ENCODE measurements at regions not wholly inside any gene's neighbourhood (a gene's known extent, or its start where the extent isn't known, plus 50 kb on each side); places are given as distances from the start of the nearest gene placed in this dataset.

DNA sequence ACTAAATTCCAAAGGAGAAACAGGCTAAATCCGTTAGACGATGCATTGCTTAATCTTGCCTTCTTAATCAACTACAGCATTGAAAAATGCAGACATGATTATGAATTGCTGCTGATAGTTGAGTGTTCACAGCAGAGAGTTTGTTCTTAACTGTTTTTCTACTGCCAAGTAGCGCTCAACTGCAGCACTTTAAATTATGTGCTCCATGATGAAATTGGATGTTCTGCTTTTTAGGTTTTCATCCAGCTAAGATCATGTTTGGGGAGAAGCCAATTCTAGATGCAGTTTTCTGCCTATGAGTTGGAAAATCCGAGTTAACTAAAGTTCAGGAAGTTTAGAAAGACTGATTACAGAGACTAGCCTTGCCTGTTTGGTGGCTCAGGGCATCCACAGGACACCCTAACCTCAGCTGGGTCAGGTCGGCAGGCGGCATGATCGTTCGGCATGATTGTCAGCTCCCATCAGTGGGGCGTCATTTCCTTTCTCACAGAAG lies 119.4 kb upstream of the PIEZO2 start:
- Histone ChIP-seq H3K36me3 (no peaks in the 10 kb centered on the region), H3K27ac (no peak overlapping the region), H3K9me3 (peaks cover 25% of the 10 kb centered on the region), H3K9ac (no peak overlapping the region), H3K4me1 (peaks cover 18% of the 10 kb centered on the region), H3K27me3 (no peaks in the 10 kb centered on the region), H4K20me1 (no peaks in the 10 kb centered on the region), H3K4me3 (no peak overlapping the region), H3K4me2 (no peak overlapping the region)
- TF ChIP-seq Cebpa-rat (IDR thresholded peaks at IDR 0.05) = no peak

DNA sequence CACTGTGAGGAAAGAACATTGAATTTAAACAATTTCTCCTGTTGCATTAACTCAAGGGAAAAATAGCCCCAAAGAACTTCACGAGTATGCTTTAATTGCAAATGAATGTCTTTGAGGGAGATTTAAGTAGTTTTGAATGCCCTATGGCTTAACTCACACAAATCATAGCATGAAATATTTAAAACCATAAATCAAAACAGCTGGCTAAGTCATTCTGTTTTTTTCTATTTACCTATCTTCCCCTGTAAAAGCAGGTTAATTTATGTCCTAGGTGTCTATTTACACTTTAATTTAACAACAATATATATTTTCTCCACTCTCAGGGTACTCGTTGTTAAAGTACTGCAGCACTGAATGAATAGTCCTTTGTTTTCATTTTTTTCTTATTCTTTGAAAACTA lies 118.8 kb upstream of the PIEZO2 start:
- no peak overlapping the region for H3K4me2 ChIP-seq
- no peak overlapping the region for H3K4me3 ChIP-seq
- H3K9ac ChIP-seq = no peak overlapping the region
- no peaks in the 10 kb centered on the region for H3K36me3 ChIP-seq
- TF ChIP-seq Cebpa-rat (IDR thresholded peaks at IDR 0.05) = no peak
- no peak overlapping the region for H3K27ac ChIP-seq
- peaks cover 26% of the 10 kb centered on the region for H3K9me3 ChIP-seq
- H3K4me1 ChIP-seq = peaks cover 18% of the 10 kb centered on the region
- no peaks in the 10 kb centered on the region for H4K20me1 ChIP-seq
- H3K27me3 ChIP-seq = no peaks in the 10 kb centered on the region

DNA sequence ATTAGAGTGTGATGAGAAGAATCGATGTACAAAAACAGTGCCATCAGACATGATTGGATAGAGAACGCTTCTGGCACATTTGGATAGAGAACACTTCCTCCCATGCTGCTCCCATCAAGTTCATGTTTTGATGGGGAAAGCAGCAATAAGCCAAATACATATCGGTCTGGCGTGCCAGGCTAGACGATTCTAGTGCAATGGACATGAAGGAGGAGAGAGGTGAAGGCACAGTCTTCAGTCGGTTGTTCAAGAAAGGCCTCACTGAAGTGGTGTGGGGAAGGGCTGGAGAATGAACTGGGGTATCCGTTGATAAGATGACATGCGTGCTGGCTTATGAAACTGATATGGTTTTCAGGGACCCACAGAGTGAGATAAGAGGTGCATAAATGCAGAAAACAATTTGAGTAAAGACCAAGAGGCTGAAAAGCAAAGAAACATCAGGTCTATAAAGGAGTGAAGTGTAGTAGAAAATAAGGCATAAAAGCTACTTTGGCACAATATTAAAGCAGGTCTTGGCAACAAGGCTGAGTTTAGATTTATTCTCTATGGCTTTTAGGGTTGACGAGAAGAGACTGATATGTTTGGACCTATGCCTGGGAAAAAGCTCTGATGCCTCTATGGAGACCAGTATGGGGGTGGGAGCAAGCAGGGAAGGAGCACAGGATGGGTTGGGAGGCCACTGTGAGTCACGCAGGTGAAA lies 117.6 kb upstream of the PIEZO2 start:
- Histone ChIP-seq H3K27ac (no peak overlapping the region), H3K9ac (no peak overlapping the region), H3K36me3 (no peaks in the 10 kb centered on the region), H3K4me3 (no peak overlapping the region), H4K20me1 (no peaks in the 10 kb centered on the region), H3K9me3 (peaks cover 32% of the 10 kb centered on the region), H3K4me2 (no peak overlapping the region), H3K4me1 (peaks cover 6% of the 10 kb centered on the region), H3K27me3 (no peaks in the 10 kb centered on the region)
- TF ChIP-seq Cebpa-rat (IDR thresholded peaks at IDR 0.05) = no peak

DNA sequence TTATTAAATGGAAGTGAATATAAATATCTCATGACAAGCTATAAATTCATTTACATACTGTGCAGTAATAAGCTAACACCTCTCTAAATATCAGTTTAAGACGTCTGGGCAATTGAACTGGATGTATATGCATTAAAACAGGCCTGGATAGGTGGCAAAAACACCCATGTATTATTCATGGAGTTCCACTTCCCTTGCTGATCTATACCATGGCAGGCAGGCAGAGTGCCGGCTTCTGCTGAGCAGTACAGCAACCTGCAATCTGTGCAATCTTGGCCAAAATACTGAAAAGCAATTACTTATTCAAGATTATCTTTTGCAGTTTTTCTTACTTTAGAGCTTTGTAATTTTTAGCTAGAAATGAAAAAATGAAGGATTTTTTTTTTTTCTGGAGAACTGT lies 112.1 kb upstream of the PIEZO2 start:
- no peak for TF ChIP-seq Cebpa-rat (IDR thresholded peaks at IDR 0.05)
- H3K4me3 ChIP-seq = no peak overlapping the region
- H3K27me3 ChIP-seq = no peaks in the 10 kb centered on the region
- no peak overlapping the region for H3K4me2 ChIP-seq
- no peaks in the 10 kb centered on the region for H3K36me3 ChIP-seq
- H4K20me1 ChIP-seq = no peaks in the 10 kb centered on the region
- no peaks in the 10 kb centered on the region for H3K4me1 ChIP-seq
- peaks cover 32% of the 10 kb centered on the region for H3K9me3 ChIP-seq
- no peak overlapping the region for H3K9ac ChIP-seq
- H3K27ac ChIP-seq = no peak overlapping the region

DNA sequence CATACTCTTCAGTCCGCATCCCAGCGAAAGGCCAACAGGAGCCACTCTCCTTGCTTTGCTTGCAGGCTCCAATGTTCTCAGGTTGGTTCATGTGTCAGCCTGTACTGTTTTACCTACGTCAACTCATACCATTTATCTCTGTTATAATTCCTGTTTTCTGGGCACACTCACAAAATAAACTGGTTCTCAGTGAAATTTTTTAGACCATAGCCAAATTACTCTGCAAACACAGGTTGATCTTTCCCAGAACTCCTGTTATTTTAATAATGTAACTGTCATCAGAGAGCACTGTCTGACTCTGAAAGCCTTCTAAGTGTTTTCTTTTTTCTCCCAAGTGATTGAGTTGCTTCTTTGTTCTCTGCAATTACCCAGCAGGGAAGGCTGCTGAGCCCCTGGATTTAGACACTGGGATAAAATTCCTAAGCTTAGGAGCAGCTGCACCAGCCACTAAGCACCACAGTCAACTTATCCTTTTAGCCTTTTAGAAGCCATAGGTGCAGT lies 111.6 kb upstream of the PIEZO2 start:
- H3K36me3 ChIP-seq = no peaks in the 10 kb centered on the region
- no peak overlapping the region for H3K4me2 ChIP-seq
- no peaks in the 10 kb centered on the region for H3K4me1 ChIP-seq
- no peak overlapping the region for H3K27ac ChIP-seq
- no peaks in the 10 kb centered on the region for H4K20me1 ChIP-seq
- peaks cover 32% of the 10 kb centered on the region for H3K9me3 ChIP-seq
- no peak overlapping the region for H3K9ac ChIP-seq
- no peak for TF ChIP-seq Cebpa-rat (IDR thresholded peaks at IDR 0.05)
- H3K27me3 ChIP-seq = no peaks in the 10 kb centered on the region
- H3K4me3 ChIP-seq = no peak overlapping the region

DNA sequence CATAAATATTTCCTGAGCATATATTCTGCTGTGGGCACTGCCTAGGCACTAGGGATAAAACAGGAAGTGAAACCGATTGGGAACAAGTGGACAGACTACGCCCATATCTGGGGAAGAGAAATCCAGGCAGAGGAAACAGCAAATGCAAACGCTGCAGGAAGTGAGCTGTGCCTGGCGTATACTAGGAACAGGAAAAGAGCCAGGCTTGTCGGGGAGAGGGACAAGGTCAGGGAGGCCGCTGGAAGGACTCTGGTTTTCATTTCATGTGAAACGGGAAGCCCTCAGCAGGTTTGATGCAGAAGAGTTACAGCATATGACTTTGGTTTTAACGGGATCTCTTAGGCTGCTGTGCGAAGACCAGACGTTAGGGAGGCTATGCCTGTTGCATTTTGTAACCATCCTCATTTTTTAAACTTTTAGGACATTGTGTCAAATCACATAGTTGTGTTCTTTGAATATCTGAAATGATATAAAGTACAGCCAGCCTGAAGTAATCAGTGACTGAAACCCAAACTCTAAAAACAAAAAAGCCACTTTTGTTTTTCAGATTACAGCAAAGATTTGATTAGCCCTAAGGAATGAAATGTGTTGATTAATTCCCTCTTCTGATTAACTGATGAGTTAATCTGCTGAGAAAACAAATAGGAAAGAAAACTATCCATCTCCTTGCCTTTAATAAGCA lies 110.2 kb upstream of the PIEZO2 start:
- Histone ChIP-seq H4K20me1 (no peaks in the 10 kb centered on the region), H3K27me3 (no peaks in the 10 kb centered on the region), H3K9me3 (peaks cover 22% of the 10 kb centered on the region), H3K4me1 (no peaks in the 10 kb centered on the region), H3K9ac (no peak overlapping the region), H3K27ac (no peak overlapping the region), H3K4me2 (no peak overlapping the region), H3K36me3 (no peaks in the 10 kb centered on the region), H3K4me3 (no peak overlapping the region)
- no peak for TF ChIP-seq Cebpa-rat (IDR thresholded peaks at IDR 0.05)

DNA sequence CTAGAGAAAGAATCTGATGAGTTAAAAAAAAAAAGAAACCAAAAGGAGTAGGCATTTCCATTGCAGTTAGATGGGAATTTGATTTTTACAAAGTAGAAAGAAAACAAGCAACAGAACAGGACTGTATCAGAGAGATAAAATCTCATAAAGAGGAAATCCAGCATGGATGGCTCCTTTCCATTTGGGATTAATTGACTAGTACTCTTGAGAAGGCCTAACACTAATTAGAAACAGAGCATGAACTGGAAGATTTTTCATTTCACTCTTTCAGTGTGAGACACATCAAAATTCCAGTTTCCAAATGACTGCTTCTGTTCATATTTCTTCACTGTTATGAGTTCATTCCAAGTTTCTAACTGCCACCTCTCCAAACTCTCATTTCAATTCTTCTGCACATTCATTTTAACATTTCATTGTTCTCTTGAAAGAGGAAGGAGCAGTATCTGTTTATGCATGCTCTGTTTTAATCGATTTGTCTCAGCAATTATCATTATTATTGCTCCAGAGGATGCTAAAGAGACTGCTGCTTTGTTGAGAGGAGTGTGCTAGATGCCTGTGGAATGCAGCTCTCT lies 108.8 kb upstream of the PIEZO2 start:
- no peak overlapping the region for H3K27ac ChIP-seq
- H3K36me3 ChIP-seq = no peaks in the 10 kb centered on the region
- no peaks in the 10 kb centered on the region for H4K20me1 ChIP-seq
- no peak overlapping the region for H3K4me3 ChIP-seq
- peaks cover 9% of the 10 kb centered on the region; the same call in 1 of the 2 replicates for H3K9me3 ChIP-seq
- H3K27me3 ChIP-seq = no peaks in the 10 kb centered on the region
- TF ChIP-seq Cebpa-rat (IDR thresholded peaks at IDR 0.05) = no peak
- no peak overlapping the region for H3K4me2 ChIP-seq
- H3K9ac ChIP-seq = no peak overlapping the region
- H3K4me1 ChIP-seq = no peaks in the 10 kb centered on the region

DNA sequence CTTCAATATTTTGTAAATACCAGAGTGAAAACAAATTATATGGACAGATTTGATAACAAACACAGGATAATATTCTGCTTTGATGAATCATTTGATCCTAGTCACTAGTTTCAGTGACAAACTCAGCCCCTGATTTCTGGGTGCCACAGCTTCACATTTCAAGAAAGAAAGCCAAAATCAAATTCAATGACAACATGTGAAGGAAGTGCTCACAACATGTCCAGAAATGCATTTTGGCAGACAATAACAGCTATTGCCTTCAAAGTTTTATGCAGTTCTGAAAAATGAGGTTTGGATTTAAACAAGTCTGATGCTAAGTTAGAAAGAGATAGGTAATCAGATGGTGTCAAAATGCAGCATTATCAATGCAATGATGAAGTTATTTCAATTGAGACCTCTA lies 106.9 kb upstream of the PIEZO2 start:
- Histone ChIP-seq H3K4me1 (no peaks in the 10 kb centered on the region), H3K27ac (no peak overlapping the region), H3K9ac (no peak overlapping the region), H3K36me3 (no peaks in the 10 kb centered on the region), H3K27me3 (no peaks in the 10 kb centered on the region), H4K20me1 (no peaks in the 10 kb centered on the region), H3K4me3 (no peak overlapping the region), H3K4me2 (no peak overlapping the region), H3K9me3 (no peaks in the 10 kb centered on the region)
- TF ChIP-seq Cebpa-rat (IDR thresholded peaks at IDR 0.05) = no peak

DNA sequence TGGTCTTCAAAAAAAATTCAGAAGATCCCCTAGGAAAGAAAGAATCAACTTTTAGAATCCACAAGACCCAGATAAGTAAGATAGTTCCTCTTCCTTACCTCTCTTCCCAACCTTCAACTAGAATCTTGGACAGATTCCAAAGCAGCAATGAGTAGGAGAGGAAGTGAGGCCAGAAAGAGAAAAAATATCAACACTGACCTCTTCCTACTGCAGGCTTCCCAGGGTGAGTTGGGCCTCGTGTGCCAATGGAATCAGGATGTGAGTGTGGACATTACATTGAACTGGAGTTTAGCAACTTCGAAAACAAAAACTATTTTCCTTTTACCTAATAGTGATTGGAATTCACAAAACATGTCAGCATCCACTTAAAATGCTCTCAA lies 102.5 kb upstream of the PIEZO2 start:
- H3K9me3 ChIP-seq = peaks cover 8% of the 10 kb centered on the region; the same call in 1 of the 2 replicates
- no peaks in the 10 kb centered on the region for H3K27me3 ChIP-seq
- TF ChIP-seq Cebpa-rat (IDR thresholded peaks at IDR 0.05) = no peak
- H3K9ac ChIP-seq = no peak overlapping the region
- no peaks in the 10 kb centered on the region for H4K20me1 ChIP-seq
- H3K4me2 ChIP-seq = no peak overlapping the region
- H3K27ac ChIP-seq = no peak overlapping the region
- peaks cover 11% of the 10 kb centered on the region for H3K4me1 ChIP-seq
- H3K36me3 ChIP-seq = no peaks in the 10 kb centered on the region
- no peak overlapping the region for H3K4me3 ChIP-seq
